Right renal pelvis (tissue), 4 donors: ENCODE measurements at regions not wholly inside any gene's neighbourhood (a gene's known extent, or its start where the extent isn't known, plus 50 kb on each side); places are given as distances from the start of the nearest gene placed in this dataset.

ENCODE experiments used
- DNase-seq, 4 donors: peaks; one replicate each; pipeline ENCODE4 v3.0.0-alpha.2; 2013; ENCODE audit warnings: low read depth in 4 of 4, low spot score in 3 of 4, missing footprints in 1 of 4

DNA sequence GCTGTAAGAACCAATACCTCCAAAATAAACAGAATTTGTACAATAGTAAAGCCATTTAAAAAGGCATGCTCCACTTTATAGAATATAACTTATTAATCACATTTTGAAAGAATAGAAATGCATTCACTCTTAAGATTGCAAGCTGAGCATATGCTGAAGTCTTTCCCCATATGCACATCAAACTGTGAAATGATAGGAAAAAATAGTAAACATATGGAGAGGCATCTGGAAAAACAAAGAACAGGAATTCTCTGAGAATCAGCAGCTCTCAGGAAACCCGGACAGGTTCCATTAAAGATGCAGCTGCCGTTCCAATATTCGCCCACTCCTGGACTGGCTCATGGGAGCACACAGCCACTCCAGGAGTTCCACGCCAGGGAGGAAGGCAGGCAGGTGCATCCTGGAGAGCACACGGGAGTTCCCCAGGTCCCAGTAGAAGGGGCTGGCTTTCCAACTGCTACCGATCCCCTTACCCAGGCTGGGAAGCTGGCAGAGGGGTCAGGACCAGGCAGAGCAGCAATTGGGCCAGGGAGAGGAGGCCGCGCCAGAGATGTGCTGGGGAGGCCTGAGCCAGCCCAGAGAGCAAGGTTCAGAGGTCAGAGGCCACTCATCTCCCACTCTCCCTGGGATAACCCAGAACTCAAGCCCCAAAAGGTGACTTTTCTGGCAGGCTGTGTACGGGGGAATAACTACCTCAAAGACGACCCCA lies 111.1 kb downstream of the DLL1 start:
- no peak for DNase-seq

DNA sequence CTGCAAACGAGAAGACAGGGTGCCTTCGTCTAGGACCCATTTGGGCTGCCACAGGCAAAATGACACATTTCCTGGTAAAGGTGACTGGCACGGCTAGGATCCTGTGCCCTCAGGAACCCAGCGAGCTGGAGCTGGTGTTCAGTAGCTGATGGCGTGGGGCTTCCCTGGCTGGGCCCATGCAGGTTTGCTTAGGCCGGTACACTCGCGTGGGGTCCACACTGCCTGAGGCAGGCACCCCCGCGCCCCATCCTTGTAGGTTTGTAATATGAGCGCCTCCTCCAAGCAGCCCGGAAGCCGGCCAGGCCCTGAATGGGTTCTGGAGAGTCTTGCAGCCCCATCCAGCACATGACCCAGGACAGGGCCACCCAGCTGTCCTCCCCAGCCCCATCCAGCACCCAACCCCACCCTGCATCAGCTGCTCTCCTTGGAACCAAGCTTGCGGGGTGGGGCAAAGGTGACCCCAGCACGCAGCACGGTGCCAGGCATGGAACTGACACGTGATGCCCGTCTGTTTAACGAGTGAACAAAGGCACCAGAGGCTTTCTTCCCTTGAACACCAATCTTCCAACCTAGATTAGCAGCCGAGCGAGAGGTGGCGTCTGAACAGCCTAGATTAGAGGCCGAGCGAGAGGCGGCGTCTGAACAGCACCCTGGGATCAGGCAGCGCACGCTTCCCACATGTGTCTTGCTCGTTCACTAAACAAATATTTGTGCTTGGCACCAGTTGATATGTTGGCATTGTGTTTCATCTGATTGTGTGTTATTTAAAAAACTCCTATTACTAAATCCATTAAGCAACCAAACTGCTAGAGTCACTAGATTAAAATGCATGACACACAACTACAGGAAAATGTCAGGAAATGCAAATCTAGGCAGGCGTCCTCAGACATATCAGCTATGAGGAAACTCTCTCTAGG lies 112.1 kb downstream of the DLL1 start:
- DNase-seq: no peak

DNA sequence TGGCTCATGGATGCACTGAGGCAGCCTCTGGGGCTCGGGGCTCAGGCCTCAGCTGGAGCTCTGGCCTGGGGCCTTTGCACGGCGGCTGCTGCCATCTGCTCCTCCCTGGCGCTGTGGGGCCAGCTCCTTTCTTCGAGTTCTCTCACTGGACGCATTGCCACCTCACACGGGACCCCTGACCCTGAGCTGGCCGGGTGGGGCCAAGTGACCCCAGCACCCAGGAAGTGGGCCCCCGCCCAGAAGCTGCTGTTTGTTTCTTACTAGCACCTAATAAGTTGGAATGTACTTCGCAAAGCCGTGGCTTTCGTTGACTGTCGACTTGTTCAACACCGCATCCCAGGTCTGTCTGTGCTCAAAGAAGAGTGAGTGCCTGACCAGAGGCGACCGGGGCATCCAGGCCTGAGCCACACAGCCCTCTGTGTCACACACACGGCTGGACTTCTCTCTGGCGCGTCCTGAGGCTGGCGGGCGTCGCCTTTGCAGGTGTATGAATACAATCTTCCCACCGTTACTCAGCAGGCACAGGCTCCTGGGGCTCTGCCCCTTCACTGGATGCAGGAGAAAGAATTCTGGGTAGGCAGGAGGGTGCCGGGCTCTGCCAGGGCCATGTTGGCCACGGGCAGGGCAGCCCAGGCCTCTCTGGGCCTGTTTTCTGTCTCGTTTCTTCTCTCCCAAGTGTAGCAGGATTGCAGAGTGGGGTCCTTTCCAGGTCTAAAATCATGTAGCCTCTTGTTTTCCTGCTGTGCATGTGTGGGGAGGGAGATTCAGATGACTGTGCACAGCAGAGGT lies 112.9 kb downstream of the DLL1 start:
- no peak for DNase-seq

DNA sequence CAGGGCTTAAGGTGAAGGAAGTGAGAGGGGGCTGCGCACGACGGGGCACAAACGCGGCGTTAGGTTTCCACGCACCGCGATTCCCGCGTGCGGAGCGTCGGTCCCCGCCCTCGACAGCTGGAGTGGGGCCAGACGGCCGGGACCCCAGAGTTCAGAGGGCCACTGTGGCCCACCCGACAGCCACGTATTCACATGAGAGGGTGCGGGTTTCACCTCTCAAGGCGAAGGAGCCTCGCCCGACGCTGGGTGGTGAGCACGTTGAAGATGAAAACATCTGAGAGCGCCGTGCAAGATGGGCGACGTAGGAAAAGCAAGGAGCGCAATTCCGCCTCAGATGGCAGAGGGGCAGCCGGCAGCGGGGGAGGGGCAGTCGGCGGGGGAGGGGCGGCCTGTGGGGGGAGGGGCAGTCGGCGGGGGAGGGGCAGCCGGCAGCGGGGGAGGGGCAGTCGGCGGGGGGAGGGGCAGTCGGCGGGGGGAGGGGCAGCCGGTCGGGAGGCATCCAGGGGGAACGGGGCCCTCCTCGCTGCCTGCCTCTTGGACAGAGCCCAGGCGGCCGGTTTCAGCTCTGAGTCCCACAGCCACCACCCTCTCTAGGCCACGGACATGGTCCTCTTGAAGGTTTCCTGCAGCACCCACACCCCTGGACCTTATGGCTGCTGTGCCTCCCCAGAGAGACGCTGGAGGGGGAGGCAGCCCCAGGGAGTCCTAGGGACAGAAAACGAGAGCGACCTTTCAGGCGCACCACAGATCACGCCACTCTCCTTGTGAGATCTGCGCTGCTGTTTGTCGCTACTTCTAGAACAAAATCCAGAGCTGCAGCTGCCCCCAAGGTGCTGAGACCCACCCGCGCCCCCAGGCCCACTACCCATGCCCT lies 113.7 kb downstream of the DLL1 start:
- no peak for DNase-seq

DNA sequence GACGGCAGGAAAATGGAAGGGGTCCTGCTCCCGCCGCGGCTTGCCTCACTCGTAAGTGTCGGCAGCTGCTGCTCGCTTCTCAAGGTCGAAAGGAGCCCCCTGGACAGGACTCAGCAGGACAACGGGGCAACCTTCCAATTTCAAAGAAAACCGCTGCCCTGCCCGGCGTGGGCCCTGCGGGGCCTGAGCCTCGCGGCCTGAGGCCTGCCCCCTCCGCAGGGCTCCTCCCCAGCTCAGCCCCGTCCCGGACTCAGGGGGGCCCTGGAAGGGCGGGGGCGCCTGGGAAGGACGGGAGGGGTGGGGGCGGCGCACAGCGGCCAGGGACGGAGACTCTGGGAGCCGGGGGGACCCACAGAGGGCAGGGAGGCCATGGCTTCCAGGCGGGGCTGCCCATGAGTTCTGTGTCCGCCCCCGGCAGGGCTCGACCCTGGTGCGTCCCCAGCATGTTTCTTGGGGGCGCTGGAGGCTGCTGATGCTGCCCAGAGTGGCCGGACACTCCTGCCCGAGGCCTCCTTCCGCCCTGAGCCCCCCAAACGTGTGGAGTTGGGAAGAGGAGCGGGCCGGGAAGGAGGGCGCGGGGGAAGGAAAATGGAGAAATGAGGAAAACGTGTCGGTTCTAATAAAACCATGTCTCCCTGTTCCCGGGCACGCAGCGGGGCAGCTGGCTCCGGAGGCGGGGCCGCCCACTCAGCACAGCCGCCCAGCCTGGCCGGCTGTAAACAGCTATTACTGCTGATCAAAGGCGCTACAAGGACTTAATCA lies 114.6 kb downstream of the DLL1 start:
- DNase-seq: no peak

DNA sequence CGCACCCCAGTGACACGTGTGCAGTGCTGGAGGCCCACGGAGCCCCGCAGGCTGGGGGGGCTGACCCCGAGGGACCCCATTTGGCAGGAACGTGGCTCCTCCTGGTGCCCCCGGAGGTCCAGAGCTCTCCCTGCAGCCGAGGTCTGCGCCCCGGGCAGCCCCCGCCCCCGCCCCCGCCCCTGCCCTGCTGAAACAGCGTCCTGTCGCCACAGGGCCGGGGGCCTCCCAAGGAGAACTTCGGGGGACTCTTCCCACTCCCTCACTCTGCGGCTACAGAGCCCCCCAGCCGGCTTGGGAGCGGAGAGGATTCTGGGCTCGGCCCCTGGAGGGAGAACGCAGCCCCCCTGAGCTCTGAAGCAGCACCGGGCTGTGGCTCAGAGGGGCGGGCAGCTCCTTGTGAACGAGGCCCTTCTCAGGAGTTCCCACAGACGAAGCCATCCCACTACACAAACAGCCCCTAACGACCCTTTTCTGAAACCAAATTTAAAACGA lies 115.2 kb downstream of the DLL1 start:
- no peak for DNase-seq

DNA sequence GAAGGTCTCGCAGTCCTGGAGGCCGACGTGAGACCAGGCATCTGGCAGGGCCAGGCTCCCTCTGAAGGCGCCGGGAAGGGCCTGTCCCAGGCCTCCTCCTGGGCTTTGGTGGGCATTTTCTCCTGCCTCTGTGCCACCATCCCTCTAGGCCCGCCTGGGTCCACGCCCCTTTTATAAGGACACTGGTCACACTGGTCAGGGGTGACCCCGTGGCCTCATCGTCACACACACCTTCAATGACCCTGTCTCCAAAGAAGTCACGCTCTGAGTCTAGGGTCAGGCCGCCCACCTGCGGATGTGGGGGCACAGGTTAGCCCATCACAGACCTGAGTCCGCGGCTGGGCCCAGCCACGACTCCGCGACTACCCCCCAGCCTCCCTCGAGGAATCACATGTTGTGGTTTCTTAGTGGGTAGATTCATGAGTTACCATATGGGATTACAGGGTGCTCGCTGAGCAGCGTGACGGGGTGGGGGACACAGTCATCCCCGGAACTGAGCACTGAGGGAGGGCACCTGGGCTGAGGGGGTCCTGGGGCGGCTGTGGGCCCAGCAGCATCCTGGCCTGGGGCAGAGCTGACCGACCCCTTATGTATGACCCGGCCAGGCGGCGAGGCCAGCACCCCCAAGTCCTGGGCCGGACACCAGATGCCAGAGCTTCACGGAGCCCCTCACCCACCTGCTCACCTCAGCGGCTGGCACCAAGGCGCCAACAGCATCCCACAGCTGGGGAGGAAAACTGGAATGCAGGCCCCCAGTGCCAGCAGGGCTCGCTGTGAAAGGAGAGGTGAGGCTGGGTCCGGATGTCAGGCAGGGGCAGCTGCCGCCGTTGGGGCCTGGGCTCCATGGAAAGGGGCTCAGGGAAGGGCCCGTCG lies 115.9 kb downstream of the DLL1 start:
- no peak for DNase-seq

DNA sequence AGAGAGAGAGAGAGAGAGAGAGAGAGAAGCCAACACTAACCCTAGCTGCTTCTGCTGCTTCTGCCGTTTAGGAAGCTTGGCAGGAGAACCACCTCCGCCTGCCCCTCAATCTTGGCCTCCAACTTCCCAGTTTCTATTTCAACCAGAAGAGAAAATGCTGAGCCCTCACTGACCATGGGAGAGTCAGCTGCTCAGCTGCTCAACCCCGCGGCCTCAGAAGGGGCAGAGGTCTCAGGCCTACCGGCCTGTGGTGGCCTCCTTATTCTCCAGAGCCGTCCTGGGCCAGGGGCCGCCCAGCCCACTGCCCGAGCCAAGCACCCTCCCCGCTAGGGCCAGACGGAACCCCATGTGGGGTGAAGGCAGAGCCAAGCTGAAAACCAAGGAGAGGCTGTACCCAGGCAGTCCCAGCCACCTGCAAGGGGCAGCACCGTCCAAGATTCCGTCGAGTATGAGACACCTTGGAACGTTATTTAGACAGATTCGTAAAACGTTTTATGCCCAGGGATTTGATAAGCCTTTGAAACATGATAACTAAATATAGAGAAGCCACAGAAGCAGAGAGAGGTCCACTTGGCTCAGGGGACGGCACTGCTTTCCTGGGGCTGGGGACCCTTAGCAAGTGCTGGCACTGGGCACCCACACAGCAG lies 116.6 kb downstream of the DLL1 start:
- no peak for DNase-seq

DNA sequence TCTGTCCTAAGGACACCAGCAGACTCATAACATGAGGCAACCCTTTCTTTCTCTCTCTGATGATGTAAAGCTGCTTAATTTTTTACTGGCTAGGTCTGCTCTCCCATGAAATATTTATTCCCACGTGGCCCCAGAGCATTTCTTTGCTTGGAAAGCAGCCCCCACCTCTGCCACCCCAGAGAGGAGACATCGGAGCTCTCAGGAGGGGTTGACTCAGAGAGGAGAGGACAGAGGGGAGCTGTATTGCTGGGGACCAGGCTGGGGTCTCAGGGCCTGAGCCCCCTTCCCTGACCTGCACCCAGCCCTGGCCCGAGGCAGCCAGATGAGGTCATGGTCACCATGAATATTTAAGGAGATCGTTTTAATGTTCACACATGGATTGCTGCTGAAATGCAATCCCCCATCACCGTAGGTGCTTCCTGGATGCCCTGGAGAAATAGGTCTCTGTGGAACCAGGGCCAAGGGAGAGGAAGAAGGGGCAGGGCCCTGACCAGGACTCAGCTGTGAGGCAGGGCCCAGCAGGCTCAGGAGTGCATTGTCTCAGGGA lies 117.5 kb downstream of the DLL1 start:
- no peak for DNase-seq

DNA sequence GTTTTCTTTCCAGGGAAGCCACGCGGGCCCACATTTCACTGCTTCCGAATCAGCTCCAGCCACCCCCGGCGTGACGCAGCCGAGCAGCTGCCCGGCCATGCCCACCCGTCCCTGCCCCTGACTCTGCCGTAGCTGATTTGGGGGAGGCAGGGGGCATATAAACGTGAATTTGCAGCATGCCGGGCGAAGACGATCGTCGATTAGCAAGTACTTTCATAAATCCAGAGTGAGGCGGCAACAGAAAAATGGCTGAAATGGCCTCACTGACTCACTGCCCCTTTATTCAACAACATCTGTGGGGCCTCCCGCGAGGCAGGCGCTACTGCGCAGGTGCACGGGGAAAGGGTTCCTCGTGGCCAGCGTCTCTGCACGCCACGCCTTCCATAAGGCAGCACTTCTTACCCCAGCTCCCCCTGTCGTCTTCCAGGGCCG lies 118.0 kb downstream of the DLL1 start:
- DNase-seq: no peak

DNA sequence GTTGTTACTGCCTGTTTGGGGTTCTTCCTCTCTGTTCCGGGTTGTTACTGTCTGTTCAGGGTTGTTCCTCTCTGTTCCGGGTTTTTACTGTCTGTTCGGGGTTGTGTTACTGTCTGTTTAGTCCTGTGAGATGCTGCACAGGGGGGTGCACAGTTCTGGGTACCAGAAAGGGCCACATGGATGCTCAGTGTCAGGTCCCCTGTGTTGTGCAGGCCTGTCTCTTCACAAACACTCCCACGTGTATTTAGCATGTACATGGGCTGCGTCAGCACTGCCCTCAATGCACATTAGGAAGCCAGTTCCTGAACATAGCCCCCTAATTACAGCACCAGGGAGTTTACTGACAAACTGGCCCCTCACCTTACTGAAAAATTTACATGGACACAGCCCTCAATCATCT lies 118.5 kb downstream of the DLL1 start:
- no peak for DNase-seq

DNA sequence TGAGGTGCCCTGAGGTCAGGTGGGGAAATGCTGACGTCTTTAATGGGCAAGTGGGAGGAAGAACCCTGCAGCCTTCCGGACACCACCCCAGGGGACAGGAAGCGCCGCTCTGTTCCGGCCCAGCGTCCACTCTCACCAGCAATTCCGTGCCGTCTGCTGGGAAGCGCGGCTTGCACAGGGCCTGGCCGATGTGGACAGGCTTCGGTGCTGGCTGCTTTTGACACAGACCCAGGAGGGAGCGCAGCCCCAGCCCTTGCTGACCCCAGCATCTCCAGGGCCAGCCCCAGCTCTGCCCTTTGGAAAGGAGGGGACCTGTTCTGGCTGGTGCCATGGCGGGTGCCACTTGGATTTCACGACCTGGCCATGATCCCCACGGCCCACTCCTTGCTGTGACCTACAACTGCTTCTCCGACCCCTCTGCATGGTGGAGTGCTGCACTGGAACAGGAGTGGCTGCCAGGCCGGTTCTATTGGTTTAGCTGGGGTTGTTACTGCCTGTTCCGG lies 123.2 kb downstream of the DLL1 start:
- no peak for DNase-seq

DNA sequence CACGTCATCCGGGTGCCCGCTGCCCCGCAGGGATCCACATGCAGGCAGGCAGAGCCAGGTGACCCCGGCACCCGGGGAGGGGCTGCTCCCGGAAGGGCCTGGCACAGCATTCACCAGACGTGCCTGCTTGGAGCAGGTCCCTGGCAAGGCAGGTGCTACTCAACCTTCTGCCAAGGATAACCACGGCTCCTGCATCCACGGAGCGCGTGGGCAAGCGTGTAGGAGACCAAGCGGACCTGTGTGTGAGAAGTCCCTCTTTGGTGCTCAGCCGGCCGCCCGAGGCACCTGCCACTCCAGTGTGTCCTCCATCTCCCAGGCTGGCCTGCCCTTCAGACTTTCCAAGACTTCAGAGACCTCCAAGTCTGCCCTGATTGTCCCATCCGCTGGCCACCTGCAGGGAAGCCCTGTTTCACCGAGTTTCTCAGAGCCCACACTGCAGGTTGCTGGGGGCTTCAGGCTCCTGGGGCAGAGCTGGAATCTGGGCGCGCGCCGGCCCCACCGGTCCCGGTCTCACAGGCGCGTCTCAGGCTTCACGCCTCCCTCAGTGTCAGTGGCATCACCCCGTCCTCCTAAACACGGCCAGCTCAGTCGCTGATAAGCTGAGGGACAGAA lies 124.3 kb downstream of the DLL1 start:
- DNase-seq: no peak

DNA sequence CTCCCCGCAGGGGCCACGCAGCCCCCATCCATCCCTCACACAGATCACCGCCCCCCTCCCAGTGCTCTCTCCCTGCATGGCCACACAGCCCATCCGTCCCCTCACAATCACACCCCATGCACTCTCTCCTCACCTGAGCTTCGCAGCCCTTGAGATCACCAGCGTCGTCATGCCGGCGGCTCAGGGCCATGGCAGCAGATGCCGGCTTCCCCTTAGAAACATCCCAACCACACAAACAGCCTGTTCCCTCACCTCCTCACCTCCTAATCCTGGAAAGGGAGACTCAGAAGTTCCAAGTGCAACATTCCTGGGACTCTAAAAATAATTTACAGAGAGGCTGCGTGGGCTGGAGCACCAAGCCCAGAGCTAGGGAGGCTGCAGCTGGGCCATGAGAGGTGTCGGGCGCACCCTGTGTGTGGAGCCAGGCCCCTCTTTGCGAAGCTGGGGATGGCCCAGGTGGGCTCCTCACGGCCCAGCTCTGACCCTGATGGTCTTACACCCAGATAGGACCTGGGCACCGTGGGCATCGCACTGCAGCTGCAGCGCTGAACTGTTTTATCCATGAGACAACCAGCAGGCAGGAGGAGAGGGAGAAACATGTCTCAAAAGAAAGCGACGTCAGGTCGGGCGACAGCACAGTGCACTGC lies 125.3 kb downstream of the DLL1 start:
- no peak for DNase-seq

DNA sequence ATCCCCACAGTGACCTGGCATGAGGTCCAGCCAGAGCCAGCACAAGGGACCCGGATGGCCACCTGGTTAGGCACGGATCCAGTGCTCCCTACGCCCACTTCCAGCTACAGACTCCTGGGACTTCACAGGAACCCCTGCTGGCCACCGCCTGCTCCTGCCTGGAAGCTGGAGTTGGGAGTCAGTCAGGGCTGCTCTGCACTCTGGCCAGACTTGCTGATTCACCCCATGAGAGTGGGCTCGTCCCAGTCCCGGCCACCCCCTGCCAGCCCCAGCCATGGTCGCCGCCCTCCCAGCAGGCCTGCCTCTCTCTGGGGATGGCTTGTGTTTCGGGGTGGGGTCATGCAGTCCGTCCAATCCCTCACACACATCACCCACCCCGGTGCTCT lies 125.8 kb downstream of the DLL1 start:
- DNase-seq: no peak

DNA sequence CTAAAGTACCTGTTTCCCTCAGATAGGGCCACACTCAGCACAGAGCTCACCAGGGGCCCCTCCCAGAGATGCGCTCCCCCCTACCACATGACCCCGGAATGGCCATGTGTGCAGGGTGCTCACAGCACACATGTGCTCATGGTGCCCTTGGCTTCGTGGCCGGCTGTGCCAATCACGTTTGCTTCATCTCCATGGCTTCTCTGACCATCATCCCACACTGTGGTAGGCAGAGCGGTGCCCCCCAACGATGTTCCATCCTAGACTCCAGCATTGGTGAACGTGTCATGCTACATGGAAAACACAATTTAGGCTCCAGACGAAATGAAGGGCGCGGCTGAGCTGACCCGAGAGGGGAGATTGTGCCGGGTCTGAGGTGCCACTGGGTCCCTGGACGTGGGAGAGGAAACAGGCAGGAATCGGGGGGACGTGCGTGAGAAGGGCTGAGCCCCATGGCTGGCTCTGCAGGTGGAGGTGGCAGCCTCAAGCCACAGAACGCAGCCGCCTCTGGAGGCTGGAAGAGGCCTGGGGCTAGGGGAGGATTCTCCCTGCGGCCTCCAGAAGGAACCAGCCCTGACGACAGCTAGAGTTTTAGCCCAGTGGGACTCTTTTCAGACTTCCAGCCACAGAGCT lies 126.5 kb downstream of the DLL1 start:
- no peak for DNase-seq
